ENCODE measurements at regions not wholly inside any gene's neighbourhood (a gene's known extent, or its start where the extent isn't known, plus 50 kb on each side); places are given as distances from the start of the nearest gene placed in this dataset.

- CTCF ChIA-PET = no interaction called here
- DNase-seq (ENCODE audit: low spot score) = no peak
- TF ChIP-seq CTCF (conservative IDR thresholded peaks at IDR 0.05; ENCODE audit: low read depth) = no peak
- H3K27ac ChIP-seq = no peak overlapping the region
- POLR2A ChIA-PET (ENCODE audit: low non-redundant PET) = no interaction called here
Measured at GRCh38 chr12:126910570-126910969, 1356.4 kb upstream of the TMEM132C start.

DNA sequence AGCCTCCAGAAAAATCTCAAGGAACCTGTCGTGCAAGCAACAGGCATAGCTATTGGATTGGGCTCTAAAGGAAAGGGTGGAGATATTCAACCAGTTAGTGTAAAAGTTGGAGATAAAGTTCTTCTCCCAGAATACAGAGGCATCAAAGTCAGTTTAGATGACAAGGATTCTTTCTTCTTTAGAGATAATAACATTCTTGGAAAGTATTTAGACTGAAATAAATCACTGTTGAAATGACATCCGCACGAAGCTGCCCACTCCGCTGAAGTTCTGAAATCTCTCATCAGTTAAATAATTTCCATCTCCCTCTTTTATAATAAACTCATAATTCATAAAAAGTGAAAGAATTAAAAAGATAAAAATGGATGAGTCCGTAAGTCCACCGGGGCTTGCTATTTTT, 1354.9 kb upstream of the TMEM132C start:
- DNase-seq (ENCODE audit: low spot score) = no peak
- no peak overlapping the region for H3K27ac ChIP-seq
- no peak for TF ChIP-seq CTCF (conservative IDR thresholded peaks at IDR 0.05; ENCODE audit: low read depth)
- CTCF ChIA-PET = no interaction called here
- POLR2A ChIA-PET (ENCODE audit: low non-redundant PET) = no interaction called here

DNA sequence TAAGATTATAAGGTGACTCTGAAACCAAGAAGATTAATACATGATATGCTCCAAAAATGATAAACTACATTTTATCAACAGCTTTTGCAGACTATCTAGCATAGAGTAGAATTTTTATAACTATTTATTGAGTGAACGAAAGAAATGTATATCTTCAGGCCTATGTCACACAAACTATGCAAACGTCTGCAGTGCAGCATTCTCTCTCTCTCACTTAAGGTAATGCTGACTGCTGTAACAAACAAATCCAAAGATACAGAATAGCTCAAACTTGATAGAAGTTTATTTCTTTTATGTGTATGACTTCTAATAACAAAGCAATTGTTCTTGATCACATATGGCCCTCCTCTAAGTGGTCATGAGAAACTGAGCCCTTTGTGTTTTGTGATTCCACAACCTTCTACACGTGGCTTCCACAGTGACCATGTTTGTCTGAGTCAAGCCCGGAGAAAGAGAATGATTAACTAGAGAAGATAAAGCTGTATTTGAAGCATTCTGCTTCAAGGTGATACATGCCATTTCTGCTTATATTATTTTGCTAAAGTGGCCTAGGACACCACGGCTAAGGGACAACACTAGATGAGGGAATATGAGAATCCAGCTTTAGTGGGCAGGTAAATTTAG, 1352.7 kb upstream of the TMEM132C start:
- POLR2A ChIA-PET (ENCODE audit: low non-redundant PET) = no interaction called here
- no peak for TF ChIP-seq CTCF (conservative IDR thresholded peaks at IDR 0.05; ENCODE audit: low read depth)
- H3K27ac ChIP-seq = no peak overlapping the region
- CTCF ChIA-PET = no interaction called here
- no peak for DNase-seq (ENCODE audit: low spot score)

- TF ChIP-seq CTCF (conservative IDR thresholded peaks at IDR 0.05; ENCODE audit: low read depth) = no peak
- no peak for DNase-seq (ENCODE audit: low spot score)
- ChIA-PET POLR2A (ENCODE audit: low non-redundant PET) (no interaction called here), CTCF (interaction anchor here (1.2 kb wide), 1 partner anchor 418 kb away, joined by 3 read pairs; no protein-coding TSS in a partner anchor)
- H3K27ac ChIP-seq = no peak overlapping the region
Measured at GRCh38 chr12:126915309-126915708, 1351.7 kb upstream of the TMEM132C start.

GRCh38 chr12:126926023-126926594, 1340.9 kb upstream of the TMEM132C start:
- peak; percentile 5 for DNase-seq (ENCODE audit: low spot score)
- POLR2A ChIA-PET (ENCODE audit: low non-redundant PET) = no interaction called here
- CTCF ChIA-PET = interaction anchor here (0.5 to 1.4 kb wide), 4 partner anchors 73 to 457 kb away, joined by 3 to 5 read pairs (median 3); no protein-coding TSS in a partner anchor
- TF ChIP-seq CTCF (conservative IDR thresholded peaks at IDR 0.05; ENCODE audit: low read depth) = 0 out of 2 replicates have a peak, but pooled peaks have one; percentile 11
- H3K27ac ChIP-seq = no peak overlapping the region

DNA sequence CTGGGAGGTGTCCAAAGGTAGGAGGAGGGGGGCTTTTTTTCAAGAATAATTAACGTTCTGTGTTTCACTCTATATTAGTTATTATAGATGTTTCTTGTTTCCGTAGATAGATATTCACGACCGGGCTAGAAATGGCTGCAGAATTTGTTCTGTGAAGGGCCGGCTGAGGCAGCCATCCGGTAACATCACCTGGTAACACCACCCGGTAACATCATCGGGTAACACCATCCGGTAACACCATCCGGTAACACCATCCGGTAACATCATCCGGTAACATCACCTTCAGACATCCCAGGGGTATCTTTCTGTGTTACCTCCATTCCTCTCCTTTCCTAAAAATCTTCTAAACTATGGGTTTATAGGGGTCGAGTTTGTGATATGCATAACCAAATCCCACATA, 1336.7 kb upstream of the TMEM132C start:
- DNase-seq (ENCODE audit: low spot score) = no peak
- no peak overlapping the region for H3K27ac ChIP-seq
- TF ChIP-seq CTCF (conservative IDR thresholded peaks at IDR 0.05; ENCODE audit: low read depth) = no peak
- ChIA-PET POLR2A (ENCODE audit: low non-redundant PET) (no interaction called here), CTCF (no interaction called here)

Measured in RWPE1 (cell line).